CD4-positive, CD25-positive, alpha-beta regulatory T cell (primary cell): ENCODE measurements at regions not wholly inside any gene's neighbourhood (a gene's known extent, or its start where the extent isn't known, plus 50 kb on each side); places are given as distances from the start of the nearest gene placed in this dataset.

Experiments used
- ATAC-seq, 2 donors: fragments of 150-1000 bp; cut with Tn5 transposase; one replicate each; pipeline ENCODE4 v1.10.0; 2021; ENCODE audit warnings: low read depth in 2 of 2, moderate number of reproducible peaks in 2 of 2, moderate library complexity in 1 of 2
- DNase-seq, 3 donors: peaks; one replicate each; pipeline versions ENCODE4 v3.0.0 to v3.0.0-alpha.2; 2012 to 2022; ENCODE audit warnings: mixed read lengths in 1 of 3
- H3K27ac ChIP-seq: one replicate; pipeline ENCODE4 v1.7.0; 2013; ENCODE audit warnings: mild to moderate bottlenecking, low read length; ENCODE audit not compliant: insufficient read depth, poor library complexity, severe bottlenecking
- H3K27me3 ChIP-seq: one replicate; pipeline ENCODE4 v1.7.0; 2013; ENCODE audit warnings: low read length; ENCODE audit not compliant: control insufficient read depth, insufficient read depth
- H3K36me3 ChIP-seq: one replicate; pipeline ENCODE4 v1.7.0; 2013; ENCODE audit warnings: mild to moderate bottlenecking, low read length, moderate library complexity; ENCODE audit not compliant: control insufficient read depth, insufficient read depth
- H3K4me1 ChIP-seq: 2 replicates; pipeline ENCODE4 v1.7.0; 2013; ENCODE audit warnings: mild to moderate bottlenecking, low read length; ENCODE audit not compliant: insufficient read depth, control insufficient read depth, poor library complexity, severe bottlenecking
- H3K4me3 ChIP-seq: one replicate; pipeline ENCODE4 v1.7.0; 2013; ENCODE audit warnings: low read depth, mild to moderate bottlenecking, low read length, moderate library complexity
- H3K9me3 ChIP-seq, 2 experiments: 1 replicate in 1 of 2; 2 replicates in 1 of 2; pipeline ENCODE4 v1.7.0; 2013; ENCODE audit warnings: low read length in 2 of 2, mild to moderate bottlenecking in 1 of 2, moderate library complexity in 1 of 2; ENCODE audit not compliant: control insufficient read depth in 2 of 2
- H3K27ac Mint-ChIP-seq, 3 donors: one replicate each; pipeline ENCODE4 v1.8.0; 2020 to 2022; ENCODE audit warnings: mild to moderate bottlenecking in 3 of 3, mixed read lengths in 3 of 3, moderate library complexity in 2 of 3
- H3K27me3 Mint-ChIP-seq: one replicate; pipeline ENCODE4 v1.8.0; 2022; ENCODE audit warnings: mild to moderate bottlenecking, mixed read lengths
- H3K36me3 Mint-ChIP-seq: one replicate; pipeline ENCODE4 v1.8.0; 2020; ENCODE audit warnings: mixed read lengths
- H3K4me1 Mint-ChIP-seq, 4 donors: one replicate each; pipeline ENCODE4 v1.8.0; 2020 to 2022; ENCODE audit warnings: mixed read lengths in 4 of 4, mild to moderate bottlenecking in 1 of 4
- H3K4me3 Mint-ChIP-seq, 4 donors: one replicate each; pipeline ENCODE4 v1.8.0; 2020 to 2022; ENCODE audit warnings: mild to moderate bottlenecking in 4 of 4, mixed read lengths in 4 of 4, moderate library complexity in 3 of 4
- H3K9me3 Mint-ChIP-seq, 7 donors: one replicate each; pipeline ENCODE4 v1.8.0; 2020 to 2022; ENCODE audit warnings: mixed read lengths in 7 of 7, mild to moderate bottlenecking in 3 of 7, moderate library complexity in 2 of 7

DNA sequence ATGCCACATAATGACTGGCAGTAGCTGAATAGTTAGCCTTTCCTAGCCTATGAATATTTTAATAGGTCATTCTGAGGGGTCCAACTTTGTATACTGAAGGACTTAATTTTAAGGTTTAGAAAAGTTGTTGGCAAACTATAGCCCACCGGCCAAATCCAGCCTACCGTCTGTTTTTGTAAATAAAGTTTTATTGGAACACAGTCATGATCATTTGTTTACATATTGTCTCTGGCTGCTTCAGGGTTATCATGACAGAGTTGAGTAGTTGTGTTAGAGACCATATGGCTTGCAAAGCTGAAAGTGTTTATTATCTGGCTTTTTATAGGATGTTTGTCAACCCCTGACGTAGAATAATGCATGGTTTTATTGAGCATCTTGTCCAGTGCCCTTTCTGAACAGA lies 73.4 kb downstream of the NTMT2 start:
- no peaks in the 10 kb centered on the region for H3K36me3 ChIP-seq

DNA sequence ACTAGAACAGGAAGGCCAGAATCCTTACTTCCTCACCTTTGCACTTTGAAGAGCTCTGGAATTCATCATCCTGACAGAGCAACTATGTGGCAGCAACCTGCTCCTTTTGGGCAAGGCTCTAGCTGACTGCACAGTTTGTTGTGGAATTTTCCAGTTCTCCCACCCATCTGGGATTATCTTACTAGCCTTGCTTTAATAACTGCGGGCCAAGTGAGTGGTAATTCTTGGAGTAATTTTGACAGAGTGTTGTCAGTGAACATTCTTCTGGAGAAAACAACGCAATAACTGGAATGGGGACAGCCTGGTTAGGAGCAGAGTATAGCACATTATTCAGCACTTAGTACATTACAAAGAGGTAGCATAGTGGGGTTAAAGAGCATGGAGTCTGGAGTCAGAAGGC lies 75.3 kb downstream of the NTMT2 start:
- no peak overlapping the region for H3K4me3 Mint-ChIP-seq
- H3K4me1 ChIP-seq, result no peaks in the 10 kb centered on the region
- no peak overlapping the region for H3K27ac ChIP-seq
- ATAC-seq (no peak), DNase-seq (no peak)
- H3K9me3 Mint-ChIP-seq, result peaks cover 0 to 3% (median 0%) of the 10 kb centered on the region in 7 donors
- peaks cover 6% of the 10 kb centered on the region for H3K27me3 Mint-ChIP-seq
- peaks cover 3% of the 10 kb centered on the region for H3K27me3 ChIP-seq
- no peaks in the 10 kb centered on the region for H3K36me3 ChIP-seq
- H3K27ac Mint-ChIP-seq, result no peak overlapping the region
- H3K4me1 Mint-ChIP-seq, result no peaks in the 10 kb centered on the region
- no peaks in the 10 kb centered on the region for H3K36me3 Mint-ChIP-seq
- no peak overlapping the region for H3K4me3 ChIP-seq
- no peaks in the 10 kb centered on the region for H3K9me3 ChIP-seq

More for the DNA sequence above, 73.4 kb downstream of the NTMT2 start:
- no peak overlapping the region for H3K27ac Mint-ChIP-seq
- peaks cover 5% of the 10 kb centered on the region for H3K27me3 ChIP-seq
- H3K9me3 Mint-ChIP-seq, result peaks cover 0 to 3% (median 0%) of the 10 kb centered on the region in 7 donors
- no peaks in the 10 kb centered on the region for H3K4me1 Mint-ChIP-seq
- H3K4me3 ChIP-seq, result no peak overlapping the region
- H3K27ac ChIP-seq, result no peak overlapping the region
- no peaks in the 10 kb centered on the region for H3K4me1 ChIP-seq
- DNase-seq, result no peak
- no peaks in the 10 kb centered on the region for H3K36me3 Mint-ChIP-seq
- peaks cover 12% of the 10 kb centered on the region for H3K27me3 Mint-ChIP-seq
- no peak for ATAC-seq
- H3K4me3 Mint-ChIP-seq, result no peak overlapping the region
- no peaks in the 10 kb centered on the region for H3K9me3 ChIP-seq

GRCh38 chr1:170221495-170221894 lies 75.7 kb downstream of the NTMT2 start:
- no peaks in the 10 kb centered on the region for H3K9me3 ChIP-seq
- no peaks in the 10 kb centered on the region for H3K4me1 ChIP-seq
- H3K27me3 Mint-ChIP-seq, result peaks cover 6% of the 10 kb centered on the region
- peaks cover 0 to 3% (median 0%) of the 10 kb centered on the region in 7 donors for H3K9me3 Mint-ChIP-seq
- H3K27me3 ChIP-seq, result peaks cover 3% of the 10 kb centered on the region
- H3K36me3 Mint-ChIP-seq, result no peaks in the 10 kb centered on the region
- no peak overlapping the region for H3K27ac Mint-ChIP-seq
- H3K4me3 Mint-ChIP-seq, result no peak overlapping the region
- no peaks in the 10 kb centered on the region for H3K36me3 ChIP-seq
- no peak for DNase-seq
- ATAC-seq, result no peak
- H3K27ac ChIP-seq, result no peak overlapping the region
- peaks cover 0 to 2% (median 0%) of the 10 kb centered on the region in 4 donors for H3K4me1 Mint-ChIP-seq
- H3K4me3 ChIP-seq, result no peak overlapping the region

DNA sequence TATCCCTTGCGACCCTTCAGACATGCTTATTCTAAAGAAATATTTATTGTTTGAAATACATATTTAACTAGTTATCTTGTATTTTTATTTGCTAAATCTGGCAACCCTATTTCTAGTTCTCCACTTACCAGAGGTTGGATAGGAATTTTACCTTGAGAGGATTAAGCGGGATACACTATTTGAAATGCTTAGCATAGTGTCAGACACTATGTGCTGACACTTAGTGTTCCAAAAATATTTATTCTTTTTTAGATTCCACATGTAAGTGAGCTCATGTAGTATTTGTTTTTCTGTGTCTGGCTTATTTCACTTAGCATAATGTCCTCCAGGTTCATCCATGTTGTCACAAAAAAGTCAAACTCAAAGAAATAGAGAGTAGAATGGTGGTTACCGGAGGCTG lies 78.7 kb downstream of the NTMT2 start:
- H3K4me1 Mint-ChIP-seq, result peaks cover 0 to 5% (median 0%) of the 10 kb centered on the region in 4 donors
- Histone ChIP-seq H3K27me3 (peaks cover 3% of the 10 kb centered on the region), H3K4me3 (no peak overlapping the region), H3K9me3 (no peaks in the 10 kb centered on the region), H3K36me3 (no peaks in the 10 kb centered on the region), H3K4me1 (no peaks in the 10 kb centered on the region), H3K27ac (no peak overlapping the region)
- no peak overlapping the region for H3K4me3 Mint-ChIP-seq
- no peak for DNase-seq
- no peaks in the 10 kb centered on the region for H3K27me3 Mint-ChIP-seq
- no peaks in the 10 kb centered on the region for H3K36me3 Mint-ChIP-seq
- H3K9me3 Mint-ChIP-seq, result peaks cover 0 to 3% (median 0%) of the 10 kb centered on the region in 7 donors
- H3K27ac Mint-ChIP-seq, result no peak overlapping the region
- no peak for ATAC-seq

GRCh38 chr1:170225781-170226530 lies 80.2 kb downstream of the NTMT2 start:
- H3K9me3 ChIP-seq, result no peaks in the 10 kb centered on the region
- no peak for DNase-seq
- no peaks in the 10 kb centered on the region for H3K36me3 ChIP-seq
- peaks cover 3% of the 10 kb centered on the region for H3K27me3 ChIP-seq
- H3K27ac Mint-ChIP-seq, result no peak overlapping the region
- ATAC-seq, result no peak
- H3K4me1 ChIP-seq, result no peaks in the 10 kb centered on the region
- no peaks in the 10 kb centered on the region for H3K27me3 Mint-ChIP-seq
- no peaks in the 10 kb centered on the region for H3K36me3 Mint-ChIP-seq
- H3K4me3 Mint-ChIP-seq, result no peak overlapping the region
- peaks cover 0 to 3% (median 0%) of the 10 kb centered on the region in 7 donors for H3K9me3 Mint-ChIP-seq
- H3K4me3 ChIP-seq, result no peak overlapping the region
- H3K27ac ChIP-seq, result no peak overlapping the region
- peaks cover 0 to 5% (median 0%) of the 10 kb centered on the region in 4 donors for H3K4me1 Mint-ChIP-seq

GRCh38 chr1:170226767-170227166 lies 81.0 kb downstream of the NTMT2 start:
- Mint-ChIP-seq H3K4me1 (peaks cover 0 to 5% (median 0%) of the 10 kb centered on the region in 4 donors), H3K9me3 (peaks cover 0 to 3% (median 0%) of the 10 kb centered on the region in 7 donors), H3K4me3 (no peak overlapping the region), H3K36me3 (no peaks in the 10 kb centered on the region), H3K27me3 (no peaks in the 10 kb centered on the region), H3K27ac (no peak overlapping the region)
- no peak for ATAC-seq
- Histone ChIP-seq H3K4me1 (no peaks in the 10 kb centered on the region), H3K9me3 (no peaks in the 10 kb centered on the region), H3K27me3 (peaks cover 3% of the 10 kb centered on the region), H3K27ac (no peak overlapping the region), H3K36me3 (no peaks in the 10 kb centered on the region), H3K4me3 (no peak overlapping the region)
- DNase-seq, result no peak

DNA sequence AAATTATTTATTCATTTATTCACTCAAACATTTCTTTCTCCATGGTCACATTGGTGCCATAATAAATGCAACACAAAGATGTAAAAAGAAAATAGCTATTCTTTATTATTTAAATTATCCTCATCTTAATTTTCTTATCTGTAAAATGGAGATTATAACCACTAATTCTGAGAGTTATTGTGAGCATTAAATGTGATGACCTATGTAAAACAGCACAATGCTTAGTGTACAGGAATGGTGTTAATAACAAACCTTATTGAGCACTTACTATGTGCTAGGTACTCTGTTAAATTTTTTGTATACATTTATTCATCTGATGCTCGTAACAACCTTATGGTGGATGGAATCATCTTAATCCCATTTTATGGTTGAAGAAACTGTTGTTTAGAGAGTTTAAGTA lies 84.6 kb downstream of the NTMT2 start:
- Histone ChIP-seq H3K27me3 (peaks cover 2% of the 10 kb centered on the region), H3K36me3 (no peaks in the 10 kb centered on the region), H3K4me3 (no peak overlapping the region), H3K4me1 (no peaks in the 10 kb centered on the region), H3K27ac (no peak overlapping the region), H3K9me3 (no peaks in the 10 kb centered on the region)
- no peak for DNase-seq
- Mint-ChIP-seq H3K9me3 (peaks cover 0 to 2% (median 0%) of the 10 kb centered on the region in 7 donors), H3K4me1 (peaks cover 0 to 5% (median 0%) of the 10 kb centered on the region in 4 donors), H3K4me3 (no peak overlapping the region), H3K27me3 (peaks cover 4% of the 10 kb centered on the region), H3K27ac (no peak overlapping the region), H3K36me3 (no peaks in the 10 kb centered on the region)
- no peak for ATAC-seq

DNA sequence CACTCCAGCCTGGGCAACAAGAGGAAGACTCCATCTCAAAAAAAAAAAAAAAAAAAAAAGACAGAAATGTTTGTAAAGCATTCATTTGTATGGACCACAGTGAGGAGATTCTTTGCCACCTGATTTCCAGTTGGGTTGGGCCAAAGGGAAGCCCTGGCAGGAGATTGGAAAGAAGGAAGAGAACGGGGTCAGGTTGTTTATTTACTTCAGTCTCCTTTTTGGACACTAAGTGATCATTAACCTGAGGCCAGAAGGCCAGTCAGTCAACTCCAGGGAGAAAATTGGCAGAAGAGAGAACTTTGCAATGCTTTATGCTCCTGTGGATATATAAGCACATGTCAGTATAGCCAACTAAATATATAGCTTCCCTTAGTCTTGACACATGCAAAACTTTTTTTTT lies 85.9 kb downstream of the NTMT2 start:
- H3K27ac ChIP-seq, result no peak overlapping the region
- no peaks in the 10 kb centered on the region for H3K36me3 ChIP-seq
- H3K4me3 Mint-ChIP-seq, result no peak overlapping the region
- peaks cover 2% of the 10 kb centered on the region for H3K27me3 ChIP-seq
- H3K27ac Mint-ChIP-seq, result no peak overlapping the region
- ATAC-seq (no peak), DNase-seq (no peak)
- H3K9me3 ChIP-seq, result no peaks in the 10 kb centered on the region
- H3K4me3 ChIP-seq, result no peak overlapping the region
- H3K27me3 Mint-ChIP-seq, result peaks cover 4% of the 10 kb centered on the region
- H3K4me1 Mint-ChIP-seq, result peaks cover 0 to 1% (median 0%) of the 10 kb centered on the region in 4 donors
- H3K9me3 Mint-ChIP-seq, result peaks cover 0 to 2% (median 0%) of the 10 kb centered on the region in 7 donors
- H3K4me1 ChIP-seq, result no peaks in the 10 kb centered on the region
- no peaks in the 10 kb centered on the region for H3K36me3 Mint-ChIP-seq
